Rectal smooth muscle tissue (tissue), 1 donor: ENCODE measurements at regions not wholly inside any gene's neighbourhood (a gene's known extent, or its start where the extent isn't known, plus 50 kb on each side); places are given as distances from the start of the nearest gene placed in this dataset.
"Not testable (repeated sequence)": the region's sequence is repeated elsewhere in the genome, so short reads cannot be mapped to it uniquely, and the experiment has no call there.

ENCODE experiments used
- H3K27ac ChIP-seq: one replicate; pipeline ENCODE4 v1.7.0; 2013; ENCODE audit warnings: low read depth, low read length, inconsistent platforms
- H3K27me3 ChIP-seq: one replicate; pipeline ENCODE4 v1.7.0; 2013; ENCODE audit warnings: low read length; ENCODE audit not compliant: control insufficient read depth, insufficient read depth
- H3K36me3 ChIP-seq: one replicate; pipeline ENCODE4 v1.7.0; 2013; ENCODE audit warnings: low read length; ENCODE audit not compliant: control insufficient read depth, insufficient read depth
- H3K4me1 ChIP-seq: one replicate; pipeline ENCODE4 v1.7.0; 2013; ENCODE audit warnings: low read length; ENCODE audit not compliant: control insufficient read depth, insufficient read depth
- H3K4me3 ChIP-seq: one replicate; pipeline ENCODE4 v1.7.0; 2013; ENCODE audit warnings: low read length
- H3K9ac ChIP-seq: one replicate; pipeline ENCODE4 v1.7.0; 2013; ENCODE audit warnings: low read length

DNA sequence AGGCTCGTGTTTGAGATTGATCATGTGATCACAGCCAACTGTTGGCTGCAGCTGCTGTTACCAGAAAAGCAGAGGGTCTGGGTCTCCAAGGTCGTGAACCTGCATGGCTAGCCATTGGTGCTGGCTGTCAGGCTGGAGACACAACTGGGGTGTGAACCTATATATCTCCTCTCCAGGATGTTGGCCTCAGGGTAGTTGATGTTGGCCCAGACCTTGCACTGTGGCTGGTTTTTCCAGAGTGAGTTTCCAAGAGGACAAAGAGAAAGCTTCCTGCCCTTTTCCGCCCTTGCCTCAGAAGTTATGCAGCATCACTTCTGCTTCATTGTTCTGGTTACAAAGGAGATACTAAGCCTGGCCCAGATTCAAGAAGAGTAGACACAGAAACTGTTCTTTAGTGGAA, 607.8 kb upstream of the HS3ST1 start:
- Histone ChIP-seq H3K9ac (no peak overlapping the region), H3K4me3 (no peak overlapping the region), H3K4me1 (no peaks in the 10 kb centered on the region), H3K27ac (no peak overlapping the region), H3K36me3 (no peaks in the 10 kb centered on the region), H3K27me3 (no peaks in the 10 kb centered on the region)

DNA sequence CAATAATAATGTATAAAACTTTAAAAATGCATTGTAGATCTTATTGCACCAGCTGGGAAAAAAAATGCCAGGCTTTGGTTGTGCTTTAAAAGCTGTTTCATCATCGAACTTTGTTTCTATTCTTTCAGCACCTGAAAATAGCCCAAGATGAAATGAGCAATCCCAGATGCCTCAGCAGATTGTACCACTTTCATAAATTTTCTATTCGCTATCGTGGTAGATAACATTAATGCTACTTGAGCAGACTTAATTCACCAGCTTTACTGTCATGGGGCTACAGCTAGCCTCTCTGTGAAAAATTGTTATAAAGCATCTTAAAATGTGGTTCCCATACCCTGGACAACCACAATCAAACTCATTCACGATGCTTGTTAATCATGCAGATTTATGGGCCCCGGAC, 599.6 kb upstream of the HS3ST1 start:
- H3K4me1 ChIP-seq: no peaks in the 10 kb centered on the region
- H3K4me3 ChIP-seq: no peak overlapping the region
- H3K36me3 ChIP-seq: no peaks in the 10 kb centered on the region
- no peaks in the 10 kb centered on the region for H3K27me3 ChIP-seq
- no peak overlapping the region for H3K9ac ChIP-seq
- H3K27ac ChIP-seq: no peak overlapping the region

DNA sequence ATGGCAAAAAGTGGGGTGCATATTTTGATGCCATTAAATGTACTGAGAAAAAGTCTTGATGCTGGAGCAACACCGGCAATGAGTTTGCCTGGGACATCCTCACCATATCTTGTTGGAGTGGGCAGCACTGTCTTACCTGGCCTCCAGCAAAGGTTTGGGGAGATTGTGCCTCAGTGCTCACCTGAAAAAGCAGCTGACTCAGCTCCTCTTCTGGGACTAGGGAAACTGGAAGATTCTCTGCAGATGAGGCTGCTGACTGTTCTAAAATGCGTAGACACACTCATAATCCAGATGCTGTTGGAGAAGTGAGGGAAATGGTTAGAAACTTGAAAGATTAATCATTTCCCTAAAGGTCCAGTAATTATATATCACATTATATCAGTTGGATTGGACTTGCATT, 593.7 kb upstream of the HS3ST1 start:
- no peak overlapping the region for H3K4me3 ChIP-seq
- no peaks in the 10 kb centered on the region for H3K36me3 ChIP-seq
- no peaks in the 10 kb centered on the region for H3K4me1 ChIP-seq
- no peak overlapping the region for H3K27ac ChIP-seq
- H3K9ac ChIP-seq: no peak overlapping the region
- no peaks in the 10 kb centered on the region for H3K27me3 ChIP-seq

DNA sequence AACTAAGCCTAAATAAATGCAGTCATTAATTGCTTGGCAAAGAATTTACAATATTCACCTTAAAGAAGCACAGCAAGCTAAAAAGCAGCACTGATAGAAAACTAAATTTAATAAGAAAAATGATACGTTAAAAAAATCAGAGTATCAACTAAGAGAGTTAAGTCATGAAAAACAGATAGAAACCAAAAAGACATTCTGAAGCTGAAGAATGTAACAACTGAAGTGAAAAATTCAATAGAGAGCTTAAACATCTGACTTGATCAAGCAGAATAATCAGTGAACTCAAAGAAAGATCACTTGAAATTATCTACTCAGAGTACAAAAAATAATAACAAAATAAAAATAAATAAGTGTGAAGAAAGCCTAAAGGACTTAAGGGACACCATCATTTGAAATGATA, 588.0 kb upstream of the HS3ST1 start:
- no peaks in the 10 kb centered on the region for H3K4me1 ChIP-seq
- H3K4me3 ChIP-seq: no peak overlapping the region
- no peaks in the 10 kb centered on the region for H3K36me3 ChIP-seq
- H3K9ac ChIP-seq: no peak overlapping the region
- H3K27ac ChIP-seq: no peak overlapping the region
- H3K27me3 ChIP-seq: no peaks in the 10 kb centered on the region

DNA sequence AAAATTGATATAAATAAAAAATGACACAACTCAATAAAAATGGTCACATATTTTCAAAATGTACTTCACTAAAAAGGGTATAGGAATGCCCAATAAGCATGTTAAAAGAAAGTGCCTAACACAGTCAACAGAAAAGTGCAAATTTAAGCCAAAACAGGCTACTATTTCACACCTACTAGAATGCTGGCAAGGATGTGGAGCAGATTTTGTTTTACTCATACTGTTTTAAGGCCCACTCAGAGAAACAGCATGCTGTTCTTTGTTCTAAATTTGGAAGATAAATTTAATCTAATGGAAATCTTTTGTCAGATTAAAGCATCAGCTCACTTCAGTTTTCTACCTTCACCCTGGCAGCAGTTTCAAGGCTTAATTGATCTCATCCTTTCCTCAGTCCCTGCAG, 576.8 kb upstream of the HS3ST1 start:
- no peaks in the 10 kb centered on the region for H3K27me3 ChIP-seq
- H3K9ac ChIP-seq: no peak overlapping the region
- H3K4me3 ChIP-seq: no peak overlapping the region
- H3K27ac ChIP-seq: no peak overlapping the region
- H3K36me3 ChIP-seq: no peaks in the 10 kb centered on the region
- no peaks in the 10 kb centered on the region for H3K4me1 ChIP-seq

DNA sequence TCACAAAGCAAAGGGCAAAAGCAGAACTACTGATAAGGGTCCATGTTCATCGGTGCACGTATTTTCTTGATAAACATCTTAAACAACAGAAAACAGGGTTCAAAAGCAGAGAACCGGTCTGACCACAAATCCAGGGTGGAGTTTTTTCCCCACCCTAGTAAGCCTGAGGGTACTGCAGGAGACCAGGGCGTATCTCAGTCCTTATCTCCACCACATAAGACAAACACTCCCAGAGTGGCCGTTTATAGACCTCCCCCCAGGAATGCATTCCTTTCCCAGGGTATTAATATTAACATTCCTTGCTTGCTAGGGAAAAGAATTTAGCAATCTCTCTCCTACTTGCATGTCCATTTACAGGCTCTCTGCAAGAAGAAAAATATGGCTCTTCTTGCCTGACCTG, 567.9 kb upstream of the HS3ST1 start:
- not testable (repeated sequence) for H3K9ac ChIP-seq, H3K27me3 ChIP-seq, H3K4me3 ChIP-seq, H3K4me1 ChIP-seq, H3K36me3 ChIP-seq, H3K27ac ChIP-seq

DNA sequence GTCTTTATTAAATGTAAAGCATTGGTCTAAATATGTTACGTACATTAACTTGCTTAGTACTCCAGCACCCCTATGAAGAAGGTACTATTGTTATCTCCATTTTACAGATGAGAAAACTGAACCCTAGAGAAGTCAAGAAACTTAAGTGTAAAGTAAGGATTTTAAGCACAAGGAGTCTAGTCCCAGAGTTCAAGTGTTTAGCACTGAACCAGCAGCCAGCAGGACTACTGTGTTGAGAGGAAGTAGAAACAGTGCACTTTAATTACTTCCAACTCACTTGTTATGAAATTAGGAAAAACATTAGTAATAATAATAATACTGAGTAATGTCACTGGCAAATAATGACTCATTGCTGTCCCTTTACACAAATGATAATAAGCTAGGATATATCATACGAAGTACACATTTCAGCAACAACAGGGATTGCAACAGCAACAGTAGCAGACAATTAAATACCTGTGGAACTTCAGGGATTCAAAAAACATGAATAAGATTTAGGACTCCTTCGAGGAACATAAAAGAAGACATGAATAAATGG, 548.1 kb upstream of the HS3ST1 start:
- H3K4me1 ChIP-seq: no peaks in the 10 kb centered on the region
- H3K27me3 ChIP-seq: no peaks in the 10 kb centered on the region
- H3K36me3 ChIP-seq: no peaks in the 10 kb centered on the region
- no peak overlapping the region for H3K27ac ChIP-seq
- H3K9ac ChIP-seq: no peak overlapping the region
- no peak overlapping the region for H3K4me3 ChIP-seq

DNA sequence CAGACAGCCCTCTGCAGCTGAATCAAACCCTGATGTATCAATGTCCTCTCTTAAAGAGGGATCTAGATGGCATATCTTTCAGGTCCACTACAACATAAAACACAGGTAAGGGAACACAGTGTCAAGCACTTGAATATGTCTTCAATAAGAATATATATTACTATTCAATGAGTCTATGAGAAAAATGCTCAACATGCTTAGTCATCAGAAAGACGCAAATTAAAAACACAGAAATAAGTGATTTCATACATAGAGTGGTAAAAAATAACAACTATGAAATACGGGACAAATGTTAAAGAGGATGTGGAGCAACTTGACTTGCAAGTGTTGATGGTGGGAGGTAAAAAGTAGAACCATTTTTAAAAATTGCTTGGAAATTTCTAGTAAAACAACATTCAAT, 544.6 kb upstream of the HS3ST1 start:
- H3K4me3 ChIP-seq: no peak overlapping the region
- no peaks in the 10 kb centered on the region for H3K27me3 ChIP-seq
- no peak overlapping the region for H3K9ac ChIP-seq
- no peak overlapping the region for H3K27ac ChIP-seq
- no peaks in the 10 kb centered on the region for H3K4me1 ChIP-seq
- no peaks in the 10 kb centered on the region for H3K36me3 ChIP-seq

DNA sequence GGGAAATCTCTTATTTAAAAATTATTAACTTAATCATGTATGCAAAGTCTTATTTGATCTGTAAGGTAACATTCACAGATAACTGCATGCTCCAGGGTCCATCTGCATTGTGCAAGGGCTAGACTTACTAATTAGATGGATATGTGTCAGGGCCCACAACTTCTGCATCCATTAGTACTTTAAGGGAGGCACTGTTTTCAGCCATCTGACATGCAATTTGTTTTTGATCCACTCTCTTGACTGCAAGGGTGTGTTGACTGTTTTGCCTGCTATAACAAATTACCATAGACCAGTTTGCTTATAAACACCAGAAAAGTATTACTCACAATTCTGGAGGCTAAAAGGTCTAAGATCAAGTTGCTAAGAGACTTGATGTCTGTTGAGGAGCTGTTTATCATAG, 542.1 kb upstream of the HS3ST1 start:
- H3K27me3 ChIP-seq: no peaks in the 10 kb centered on the region
- H3K36me3 ChIP-seq: no peaks in the 10 kb centered on the region
- H3K4me3 ChIP-seq: no peak overlapping the region
- H3K27ac ChIP-seq: no peak overlapping the region
- no peaks in the 10 kb centered on the region for H3K4me1 ChIP-seq
- H3K9ac ChIP-seq: no peak overlapping the region

DNA sequence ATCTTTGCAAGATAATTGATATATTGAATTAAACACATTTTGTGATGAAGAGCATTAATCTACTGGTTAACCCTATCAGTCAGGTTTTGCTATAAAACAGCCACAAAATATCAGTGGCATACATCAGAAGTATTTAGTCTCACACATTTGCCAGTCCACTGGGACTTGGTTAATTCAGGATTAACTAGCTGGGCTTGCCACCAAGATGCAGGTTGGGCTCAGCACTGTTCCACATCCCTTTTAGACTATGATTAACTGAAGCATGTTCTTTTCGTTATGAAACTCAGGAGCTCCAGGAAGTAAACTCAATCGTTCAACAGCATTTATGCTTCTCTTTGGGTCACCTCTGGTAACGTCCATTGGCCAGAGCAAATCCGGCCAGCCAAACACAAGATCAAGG, 538.1 kb upstream of the HS3ST1 start:
- no peaks in the 10 kb centered on the region for H3K27me3 ChIP-seq
- H3K4me1 ChIP-seq: no peaks in the 10 kb centered on the region
- no peak overlapping the region for H3K27ac ChIP-seq
- no peaks in the 10 kb centered on the region for H3K36me3 ChIP-seq
- no peak overlapping the region for H3K4me3 ChIP-seq
- H3K9ac ChIP-seq: no peak overlapping the region

DNA sequence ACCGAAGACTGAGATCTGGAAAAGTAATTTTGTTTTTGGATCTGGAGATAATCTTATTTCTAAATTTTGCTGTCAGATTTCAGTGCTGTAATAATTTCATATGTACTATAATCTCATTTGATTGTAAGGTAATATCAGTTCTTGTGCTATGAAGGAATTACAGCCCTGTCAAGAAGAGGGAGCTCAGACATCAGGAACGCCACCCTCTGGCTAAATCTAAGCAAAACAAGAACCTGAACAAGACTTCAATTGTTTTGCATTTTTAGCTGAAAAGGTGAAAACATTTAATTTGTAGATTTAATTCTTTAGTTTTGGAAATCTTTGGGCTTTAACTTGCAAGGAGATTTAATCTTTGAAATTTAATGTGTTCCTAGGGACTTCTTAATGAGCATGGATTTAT, 525.4 kb upstream of the HS3ST1 start:
- H3K4me3 ChIP-seq: no peak overlapping the region
- H3K36me3 ChIP-seq: no peaks in the 10 kb centered on the region
- no peaks in the 10 kb centered on the region for H3K4me1 ChIP-seq
- no peaks in the 10 kb centered on the region for H3K27me3 ChIP-seq
- H3K9ac ChIP-seq: no peak overlapping the region
- no peak overlapping the region for H3K27ac ChIP-seq

DNA sequence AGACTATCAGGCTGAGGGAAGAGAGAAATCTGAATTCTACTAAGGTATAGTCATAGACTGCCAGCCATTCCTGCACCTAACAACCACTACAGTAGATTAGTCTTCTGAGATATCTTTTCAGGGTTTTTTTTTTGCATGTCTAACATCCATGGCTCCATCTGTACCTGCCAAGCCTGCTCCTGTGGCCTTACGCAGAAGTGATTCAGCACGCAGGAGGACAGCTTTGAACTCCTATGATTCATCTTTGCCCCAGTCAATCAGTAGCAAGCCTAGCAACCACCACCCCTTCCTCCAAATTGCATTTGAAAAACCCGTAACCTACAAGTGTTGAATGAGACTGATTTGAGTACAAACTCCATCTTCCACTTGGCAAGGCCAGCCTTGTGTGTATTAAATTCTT, 520.7 kb upstream of the HS3ST1 start:
- Histone ChIP-seq H3K4me1 (no peaks in the 10 kb centered on the region), H3K27me3 (no peaks in the 10 kb centered on the region), H3K36me3 (no peaks in the 10 kb centered on the region), H3K4me3 (no peak overlapping the region), H3K9ac (no peak overlapping the region), H3K27ac (no peak overlapping the region)

DNA sequence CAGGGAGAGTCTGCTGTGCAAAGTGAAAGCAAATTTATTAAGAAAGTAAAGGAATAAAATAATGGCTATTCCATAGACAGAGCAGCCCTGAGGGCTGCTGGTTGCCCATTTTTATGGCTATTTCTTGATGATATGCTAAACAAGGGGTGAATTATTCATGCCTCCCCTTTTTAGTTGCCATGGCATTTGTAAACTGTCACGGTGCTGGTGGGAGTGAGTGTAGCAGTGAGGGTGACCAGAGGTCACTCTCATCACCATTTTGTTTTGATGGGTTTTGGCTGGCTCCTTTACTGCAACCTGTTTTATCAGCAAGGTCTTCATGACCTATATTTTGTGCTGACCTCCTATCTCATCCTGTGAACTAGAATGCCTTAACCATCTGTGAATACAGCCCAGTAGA, 518.9 kb upstream of the HS3ST1 start:
- H3K27ac ChIP-seq, H3K27me3 ChIP-seq, H3K36me3 ChIP-seq, H3K4me3 ChIP-seq, H3K9ac ChIP-seq, H3K4me1 ChIP-seq: not testable (repeated sequence)
